HG03064 (cell line): ENCODE measurements at regions not wholly inside any gene's neighbourhood (a gene's known extent, or its start where the extent isn't known, plus 50 kb on each side); places are given as distances from the start of the nearest gene placed in this dataset.

Source experiments
- ATAC-seq: cut with Tn5 transposase; IDR thresholded peaks from one replicate; pipeline ENCODE4 v1.9.1; 2021; ENCODE audit warnings: low read depth; ENCODE audit not compliant: unreplicated experiment

- no peak for ATAC-seq
Observed at GRCh38 chr17:73694491-73694890, 50.2 kb upstream of the SDK2 start.

- ATAC-seq: no peak
Observed at GRCh38 chr17:73695035-73695738, 50.9 kb upstream of the SDK2 start.

- no peak for ATAC-seq
Observed at GRCh38 chr17:73696251-73696650, 52.0 kb upstream of the SDK2 start.

DNA sequence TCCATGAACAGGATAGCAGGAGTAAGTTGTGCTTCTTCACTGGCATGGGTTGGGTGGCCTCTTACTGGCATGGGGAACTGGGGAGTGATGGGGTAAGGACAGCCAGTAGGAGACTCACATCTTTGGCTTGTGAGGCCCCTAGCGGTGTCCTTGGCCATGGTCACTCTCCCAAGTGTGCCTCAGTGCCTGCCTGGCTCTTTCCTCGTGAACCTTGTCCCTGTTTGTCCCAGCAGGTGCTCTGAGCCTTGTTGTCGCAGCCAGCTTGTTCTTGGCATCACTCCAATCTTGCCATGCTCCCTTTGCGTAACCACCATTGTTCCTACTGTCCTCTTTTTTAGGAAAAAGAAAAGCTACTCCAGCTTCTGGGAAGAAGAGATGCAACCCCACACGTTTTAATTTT lies 53.6 kb upstream of the SDK2 start:
- no peak for ATAC-seq

DNA sequence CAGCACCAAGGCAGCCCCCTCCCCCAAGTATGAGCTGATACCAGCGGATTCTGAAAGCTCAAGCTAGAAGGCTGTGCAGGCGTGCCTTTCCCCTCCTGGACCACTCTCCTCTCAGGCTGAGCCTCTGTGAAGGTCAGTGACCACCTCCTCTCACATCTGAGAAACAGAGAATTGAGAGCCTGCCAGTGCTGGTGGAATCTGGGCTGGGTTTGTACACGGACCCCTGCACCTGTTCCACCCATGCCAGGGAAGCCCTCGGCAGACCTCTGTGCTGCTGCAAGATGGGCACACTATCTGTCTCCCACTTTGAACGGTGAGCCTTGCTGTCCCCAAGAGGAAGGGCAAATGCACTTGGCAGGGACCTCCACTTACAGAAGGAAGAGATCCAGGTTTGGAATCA lies 54.7 kb upstream of the SDK2 start:
- ATAC-seq: no peak

- no peak for ATAC-seq
Observed at GRCh38 chr17:73701701-73702100, 57.5 kb upstream of the SDK2 start.

- no peak for ATAC-seq
Observed at GRCh38 chr17:73703192-73703591, 58.9 kb upstream of the SDK2 start.

DNA sequence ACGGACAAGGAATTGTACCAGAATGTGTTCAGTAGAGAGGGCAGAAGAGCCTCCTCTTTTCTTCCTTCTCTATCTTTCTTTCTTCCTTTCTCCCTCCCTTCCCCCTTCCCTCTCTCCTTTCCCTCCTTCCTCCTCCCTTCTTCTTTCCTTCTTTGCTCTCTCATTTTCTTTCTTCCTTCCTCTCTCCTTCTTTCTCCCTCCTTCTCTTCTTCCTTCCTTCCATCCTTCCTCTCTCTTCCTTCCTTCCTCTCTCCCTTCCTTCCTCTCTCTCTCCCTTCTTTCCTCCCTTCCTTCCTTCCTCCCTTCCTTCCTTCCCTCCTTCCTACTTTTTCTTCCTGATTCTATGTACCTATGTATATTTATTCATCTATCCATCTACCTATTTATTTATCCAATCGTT lies 59.7 kb upstream of the SDK2 start:
- ATAC-seq: no peak

DNA sequence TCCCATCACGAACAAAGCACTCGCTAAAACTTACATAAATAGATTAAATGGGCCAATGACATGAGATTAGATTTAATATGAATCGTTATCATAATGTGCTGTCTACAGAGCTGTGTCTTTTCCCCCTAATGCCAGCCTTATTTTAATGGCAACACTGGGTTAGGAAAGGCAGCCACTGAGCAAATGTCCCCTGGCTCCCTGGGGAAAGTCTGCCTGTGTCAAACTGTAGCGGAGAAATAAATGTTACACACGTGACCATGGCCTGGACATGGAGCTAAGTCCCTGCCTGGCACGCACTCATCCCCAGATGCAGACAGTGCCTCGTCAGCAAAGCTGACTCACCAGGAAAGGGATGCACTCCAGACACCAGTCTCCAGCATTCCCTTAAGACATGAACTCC lies 61.3 kb upstream of the SDK2 start:
- no peak for ATAC-seq

DNA sequence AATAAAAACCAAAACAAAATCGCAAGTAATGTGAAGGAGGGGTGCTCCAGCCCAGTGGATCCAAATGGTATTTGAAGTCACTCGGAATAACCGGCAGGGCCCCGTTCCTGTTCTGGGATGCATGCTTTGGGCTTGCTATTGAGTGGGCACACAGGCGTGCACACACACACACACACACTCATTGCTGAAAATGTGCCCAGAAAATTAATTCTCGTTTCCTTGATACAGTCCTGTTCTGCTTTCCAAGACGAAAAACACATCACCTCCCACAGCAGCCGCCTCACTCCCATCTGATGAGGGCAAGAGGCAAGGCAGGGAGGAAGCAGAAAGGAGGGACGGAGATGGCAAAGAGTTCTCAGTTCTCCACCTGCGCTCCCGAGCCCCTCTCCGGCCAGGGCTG lies 62.2 kb upstream of the SDK2 start:
- no peak for ATAC-seq

- ATAC-seq: no peak
Observed at GRCh38 chr17:73706858-73707257, 62.6 kb upstream of the SDK2 start.

DNA sequence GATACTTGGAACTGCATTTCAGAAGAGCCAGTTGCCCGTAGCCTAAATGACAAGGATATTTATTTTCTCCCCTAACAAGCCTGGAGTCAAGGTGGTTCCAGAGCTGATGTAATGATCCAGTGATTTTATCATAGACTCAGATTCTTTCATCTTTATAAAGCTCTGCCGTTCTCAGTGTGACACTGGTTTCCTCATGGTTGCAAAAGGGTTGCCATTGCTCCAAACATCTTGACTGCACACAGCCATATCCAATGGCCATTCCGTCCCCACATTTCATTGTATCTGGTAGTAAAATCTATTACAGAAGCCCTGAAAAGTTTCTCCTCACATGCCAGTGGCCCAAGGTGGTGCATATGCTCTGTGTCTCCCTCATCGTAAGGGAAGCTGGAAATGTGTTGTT lies 63.1 kb upstream of the SDK2 start:
- ATAC-seq: no peak

- no peak for ATAC-seq
Observed at GRCh38 chr17:73710095-73710592, 65.9 kb upstream of the SDK2 start.

- peak; percentile 92 for ATAC-seq
Observed at GRCh38 chr17:73711184-73711583, 66.9 kb upstream of the SDK2 start.

DNA sequence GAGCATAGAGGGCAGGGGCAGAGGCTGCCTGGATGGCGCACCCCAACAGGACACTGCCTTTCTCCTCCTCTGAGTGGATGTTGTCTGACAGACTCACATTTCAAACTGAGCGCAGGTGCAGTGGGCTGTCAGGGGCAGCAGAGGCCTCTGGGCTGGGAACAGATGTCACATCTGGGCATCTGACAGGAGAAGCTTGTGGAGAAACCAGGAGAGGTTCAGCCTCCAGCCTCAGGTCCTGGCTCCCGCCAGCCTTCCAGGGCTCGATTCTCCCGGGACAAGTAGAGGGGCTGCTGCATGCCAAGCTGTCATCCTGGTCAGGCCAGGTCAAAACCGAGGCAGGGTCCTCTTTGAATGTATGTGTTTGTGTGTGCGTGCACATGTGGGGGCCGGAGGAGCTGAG lies 67.7 kb upstream of the SDK2 start:
- no peak for ATAC-seq

DNA sequence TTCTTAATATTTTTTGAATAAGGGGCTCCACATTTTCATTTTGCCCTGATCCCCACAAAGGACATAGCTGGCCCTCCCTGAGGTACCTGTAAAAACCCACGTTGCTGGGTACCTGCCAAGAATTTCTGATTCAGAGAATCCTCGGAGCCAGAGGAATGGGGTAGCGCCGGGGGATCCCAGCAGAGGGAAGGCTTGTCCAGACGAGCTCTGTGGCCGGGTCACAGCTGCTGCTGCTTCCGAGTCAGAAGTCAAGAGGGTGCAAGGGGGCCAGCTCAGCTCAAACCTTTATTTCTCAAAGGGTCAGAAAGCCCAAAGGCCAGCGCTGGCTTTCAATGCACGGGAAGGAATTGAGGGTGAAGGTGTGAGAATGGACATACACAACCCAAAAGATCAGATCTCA lies 68.9 kb upstream of the SDK2 start:
- ATAC-seq: no peak

DNA sequence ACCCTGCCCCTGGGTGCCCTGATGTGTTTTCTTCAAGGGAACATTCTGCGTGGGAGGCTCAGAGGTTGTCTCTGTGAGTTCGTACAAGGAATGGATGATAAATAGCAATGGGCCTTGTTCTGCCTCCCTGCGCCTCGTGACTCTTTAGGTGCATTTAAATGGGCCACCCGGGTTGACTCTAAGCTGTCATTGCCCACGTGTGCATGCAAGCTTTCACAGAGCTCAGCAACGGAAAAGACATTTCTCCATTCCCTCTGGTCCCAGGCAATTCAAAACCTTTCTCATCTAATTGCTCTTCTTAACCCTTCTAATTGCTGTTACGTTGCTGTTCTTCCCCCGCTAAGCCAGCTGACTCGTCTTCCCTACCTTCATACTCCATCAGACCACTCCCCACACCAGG lies 71.5 kb upstream of the SDK2 start:
- no peak for ATAC-seq

DNA sequence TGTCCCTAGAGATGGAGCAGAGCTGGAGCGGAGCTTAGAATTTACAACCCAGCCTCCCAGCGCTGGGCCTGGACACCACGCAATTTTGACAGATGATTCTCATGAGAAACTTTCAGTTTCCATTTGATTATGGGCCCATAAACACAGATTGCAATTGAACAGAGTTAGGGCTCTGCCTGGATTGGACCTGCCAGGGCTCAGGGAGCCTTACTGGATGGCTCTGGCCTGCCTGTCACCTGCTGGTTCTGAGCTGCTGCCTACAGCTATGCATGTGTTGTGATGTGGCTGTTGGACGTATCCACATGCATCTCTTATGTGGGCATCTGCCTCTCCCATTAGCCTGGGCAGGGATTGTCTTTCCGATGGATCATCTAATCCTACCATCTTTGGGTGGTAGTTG lies 73.4 kb upstream of the SDK2 start:
- no peak for ATAC-seq

- no peak for ATAC-seq
Observed at GRCh38 chr17:73718362-73718761, 74.1 kb upstream of the SDK2 start.

GRCh38 chr17:73718912-73719311 lies 74.7 kb upstream of the SDK2 start:
- no peak for ATAC-seq

GRCh38 chr17:73719588-73720071 lies 75.4 kb upstream of the SDK2 start:
- ATAC-seq: no peak

DNA sequence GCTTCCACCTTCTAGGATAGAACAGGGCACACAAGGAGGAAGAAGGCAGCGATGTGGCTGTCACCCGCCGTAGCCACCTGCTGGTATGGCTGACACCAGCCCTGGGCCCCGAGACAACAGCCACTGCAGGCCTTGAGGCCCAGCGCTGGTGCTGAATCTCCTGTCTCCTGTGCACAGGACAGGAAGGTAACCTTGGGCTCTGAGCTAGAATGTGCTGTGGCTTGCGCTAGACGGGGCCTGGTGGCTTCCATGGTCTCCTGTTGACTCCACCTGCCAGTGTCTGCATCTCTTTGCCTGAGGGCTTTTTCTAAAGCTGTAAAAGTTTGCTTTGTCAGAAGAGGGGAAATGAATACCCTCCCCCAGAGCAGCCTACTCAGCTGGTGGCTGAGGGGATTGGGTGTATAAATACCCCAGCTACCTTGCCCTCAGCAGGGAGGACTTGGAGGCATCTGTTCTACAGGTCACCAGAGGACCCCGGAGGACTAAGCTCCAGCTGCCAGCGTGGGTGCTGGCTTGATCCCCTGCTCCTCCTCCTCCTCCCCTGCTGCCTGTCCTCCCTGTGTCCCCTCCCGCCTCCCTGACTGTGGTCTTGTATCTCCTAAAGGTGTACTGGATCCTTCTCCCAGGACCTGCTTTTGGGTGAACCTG lies 76.1 kb upstream of the SDK2 start:
- no peak for ATAC-seq
